Stimulated activated naive CD8-positive, alpha-beta T cell treated with anti-CD3 and anti-CD28 coated beads, Interleukin-15, amount 100 ng/mL, for 72 hours (primary cell): ENCODE measurements at regions not wholly inside any gene's neighbourhood (a gene's known extent, or its start where the extent isn't known, plus 50 kb on each side); places are given as distances from the start of the nearest gene placed in this dataset.

Source experiments
- ATAC-seq: fragments of 150-1000 bp; cut with Tn5 transposase; 2 replicates; pipeline ENCODE4 v1.10.0; 2021; ENCODE audit warnings: mild to moderate bottlenecking, moderate library complexity
- DNase-seq, 2 donors: peaks; one replicate each; pipeline ENCODE4 v3.0.0; 2021 to 2022
- H3K27ac Mint-ChIP-seq, 2 donors: one replicate each; pipeline ENCODE4 v1.8.0; 2022; ENCODE audit warnings: mild to moderate bottlenecking in 2 of 2, mixed read lengths in 2 of 2, moderate library complexity in 2 of 2
- H3K27me3 Mint-ChIP-seq: one replicate; pipeline ENCODE4 v1.8.0; 2022; ENCODE audit warnings: mixed read lengths
- H3K4me1 Mint-ChIP-seq: one replicate; pipeline ENCODE4 v1.8.0; 2022; ENCODE audit warnings: mild to moderate bottlenecking, mixed read lengths
- H3K4me3 Mint-ChIP-seq, 2 donors: one replicate each; pipeline ENCODE4 v1.8.0; 2022; ENCODE audit warnings: mild to moderate bottlenecking in 2 of 2, mixed read lengths in 2 of 2, moderate library complexity in 1 of 2
- H3K9me3 Mint-ChIP-seq, 2 donors: one replicate each; pipeline ENCODE4 v1.8.0; 2022; ENCODE audit warnings: mixed read lengths in 2 of 2

DNA sequence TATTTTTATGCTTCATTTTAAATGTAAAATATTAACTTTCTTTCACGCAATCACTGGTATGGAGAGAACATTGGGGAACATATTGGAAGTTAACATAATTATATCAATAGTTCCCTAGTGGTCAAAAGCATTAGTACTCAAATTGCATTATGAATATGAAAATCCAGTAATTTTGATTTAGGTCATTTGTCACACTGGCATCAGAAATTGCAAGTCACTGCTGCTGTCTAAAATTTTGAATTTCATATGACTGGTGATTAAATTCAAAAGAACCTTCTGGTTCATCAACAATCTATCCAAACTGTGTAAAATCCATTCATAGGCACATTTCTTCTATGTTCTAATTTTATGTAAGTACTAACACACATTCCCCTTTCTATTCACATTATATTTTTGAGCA, 2235.7 kb upstream of the PCDH20 start:
- DNase-seq, result no peak
- no peak overlapping the region for H3K27ac Mint-ChIP-seq
- ATAC-seq, result no peak
- no peaks in the 10 kb centered on the region for H3K4me1 Mint-ChIP-seq
- H3K27me3 Mint-ChIP-seq, result no peaks in the 10 kb centered on the region
- no peak overlapping the region for H3K4me3 Mint-ChIP-seq
- H3K9me3 Mint-ChIP-seq, result peaks cover 17 to 21% of the 10 kb centered on the region in 2 donors

DNA sequence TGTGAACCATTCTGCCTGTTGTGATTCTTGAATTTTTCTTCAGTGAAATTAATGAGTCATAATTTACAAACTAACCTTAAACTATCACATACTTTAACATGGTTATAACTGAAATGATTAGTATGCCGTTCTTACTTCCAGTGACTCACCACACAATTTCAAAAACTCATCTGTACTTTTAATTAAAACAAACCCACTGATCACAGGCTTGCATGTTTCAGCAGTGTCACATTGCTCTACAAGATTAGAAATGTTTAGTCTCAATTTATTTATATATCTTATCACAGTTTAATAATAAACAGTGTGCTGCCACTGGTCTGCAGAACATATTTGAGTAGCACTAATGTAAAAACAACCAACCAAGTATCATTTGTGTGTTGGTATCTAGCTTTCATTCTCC, 2227.9 kb upstream of the PCDH20 start:
- DNase-seq (no peak), ATAC-seq (no peak)
- no peak overlapping the region for H3K4me3 Mint-ChIP-seq
- no peaks in the 10 kb centered on the region for H3K27me3 Mint-ChIP-seq
- no peaks in the 10 kb centered on the region for H3K9me3 Mint-ChIP-seq
- H3K4me1 Mint-ChIP-seq, result no peaks in the 10 kb centered on the region
- H3K27ac Mint-ChIP-seq, result no peak overlapping the region

DNA sequence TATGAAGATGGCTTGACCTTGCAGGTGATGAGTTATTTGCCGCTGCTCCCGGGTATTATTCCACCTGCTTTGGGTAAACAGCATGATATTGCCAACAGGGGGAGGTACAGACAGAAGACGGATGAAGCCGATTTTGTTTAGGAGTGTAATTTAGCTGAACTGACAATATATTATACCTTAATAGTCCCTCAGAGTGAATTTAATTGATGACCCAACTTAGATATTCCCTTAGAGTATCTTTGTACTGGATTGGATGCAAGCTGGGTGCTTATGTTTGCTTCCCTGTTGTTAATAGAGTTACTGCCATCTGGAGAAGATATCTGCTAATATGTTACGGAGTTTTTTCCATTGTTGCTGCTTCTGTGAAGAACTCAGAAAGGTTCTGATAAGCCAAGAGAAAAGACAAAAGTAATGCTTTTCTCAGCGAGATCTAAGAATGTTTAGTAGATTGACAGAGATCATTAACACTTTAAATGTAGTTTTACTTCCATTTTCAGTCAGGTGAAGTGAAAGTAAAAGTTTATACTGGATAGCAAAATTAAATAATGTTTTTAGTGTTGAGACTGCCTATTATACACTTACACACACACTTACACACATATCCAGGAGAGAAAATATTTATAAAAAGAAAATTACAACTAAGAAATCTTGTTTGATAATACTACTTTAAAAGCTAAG, 2220.8 kb upstream of the PCDH20 start:
- peaks cover 5% of the 10 kb centered on the region for H3K4me1 Mint-ChIP-seq
- H3K27ac Mint-ChIP-seq, result peak overlapping the region in 1 of 2 donors; percentile 69
- no peaks in the 10 kb centered on the region for H3K27me3 Mint-ChIP-seq
- peak overlapping the region; percentile 64 to 77 for H3K4me3 Mint-ChIP-seq
- ATAC-seq, result no peak
- no peaks in the 10 kb centered on the region for H3K9me3 Mint-ChIP-seq
- no peak for DNase-seq

DNA sequence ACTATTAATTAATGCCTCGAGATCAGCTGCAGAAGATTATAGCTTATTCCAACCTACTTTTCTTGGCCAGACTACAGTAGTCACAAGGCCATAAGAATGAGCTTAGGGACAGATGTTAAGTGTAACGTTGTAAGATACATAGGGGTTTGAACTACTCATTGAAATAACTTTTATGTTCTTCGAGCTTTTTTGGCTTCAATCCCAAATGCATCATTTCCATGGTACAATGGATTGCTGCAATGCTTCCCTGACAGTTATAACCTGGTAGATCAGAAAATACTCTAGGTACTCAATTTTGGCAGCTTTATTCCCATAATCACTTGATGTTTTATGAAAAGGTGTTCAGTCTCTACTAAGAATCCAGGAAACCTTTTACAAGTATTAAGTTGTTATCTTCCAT, 2216.7 kb upstream of the PCDH20 start:
- Mint-ChIP-seq H3K27ac (no peak overlapping the region), H3K27me3 (no peaks in the 10 kb centered on the region), H3K9me3 (no peaks in the 10 kb centered on the region), H3K4me3 (no peak overlapping the region), H3K4me1 (peaks cover 5% of the 10 kb centered on the region)
- DNase-seq (no peak), ATAC-seq (no peak)

DNA sequence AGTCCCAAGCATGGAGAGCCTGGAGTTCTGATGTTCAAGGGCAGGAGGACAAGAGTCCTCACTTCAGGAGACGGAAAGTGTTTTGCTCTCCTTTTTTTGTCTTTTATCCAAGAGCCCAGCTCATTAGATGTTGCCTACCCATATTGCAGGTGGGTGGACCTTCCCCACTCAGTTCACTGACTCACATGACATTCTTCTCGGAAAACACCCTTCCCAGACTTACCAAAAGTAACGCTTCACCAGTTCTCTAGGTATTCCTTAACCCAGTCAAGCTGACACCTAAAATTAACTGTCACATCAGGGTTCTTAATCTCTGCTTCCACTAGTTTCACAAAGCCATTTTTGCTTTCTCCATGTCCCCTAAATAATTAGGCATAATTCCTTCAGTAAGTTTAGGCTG, 2215.4 kb upstream of the PCDH20 start:
- DNase-seq, result no peak
- no peaks in the 10 kb centered on the region for H3K9me3 Mint-ChIP-seq
- ATAC-seq, result no peak
- no peak overlapping the region for H3K27ac Mint-ChIP-seq
- H3K4me1 Mint-ChIP-seq, result no peaks in the 10 kb centered on the region
- no peak overlapping the region for H3K4me3 Mint-ChIP-seq
- H3K27me3 Mint-ChIP-seq, result no peaks in the 10 kb centered on the region

DNA sequence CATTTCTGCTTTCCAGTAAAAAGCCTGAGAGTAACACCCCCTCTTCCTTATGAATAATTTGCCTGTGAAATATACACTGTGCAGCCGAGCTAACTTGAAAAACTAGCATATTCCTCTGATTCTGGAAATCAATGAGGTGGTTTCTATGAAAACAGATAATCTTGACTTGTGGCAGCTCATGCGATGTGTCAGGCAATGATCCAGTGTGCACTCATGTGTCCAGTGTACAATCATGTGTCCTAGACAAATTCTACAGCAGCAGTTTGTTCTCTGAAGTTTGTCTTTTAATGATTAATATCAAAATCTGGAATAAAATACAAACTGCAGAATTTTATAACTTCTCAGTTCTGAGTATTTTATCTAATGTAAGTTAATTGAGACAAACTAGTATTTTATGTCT, 2213.9 kb upstream of the PCDH20 start:
- Mint-ChIP-seq H3K4me1 (no peaks in the 10 kb centered on the region), H3K9me3 (no peaks in the 10 kb centered on the region), H3K4me3 (no peak overlapping the region)

DNA sequence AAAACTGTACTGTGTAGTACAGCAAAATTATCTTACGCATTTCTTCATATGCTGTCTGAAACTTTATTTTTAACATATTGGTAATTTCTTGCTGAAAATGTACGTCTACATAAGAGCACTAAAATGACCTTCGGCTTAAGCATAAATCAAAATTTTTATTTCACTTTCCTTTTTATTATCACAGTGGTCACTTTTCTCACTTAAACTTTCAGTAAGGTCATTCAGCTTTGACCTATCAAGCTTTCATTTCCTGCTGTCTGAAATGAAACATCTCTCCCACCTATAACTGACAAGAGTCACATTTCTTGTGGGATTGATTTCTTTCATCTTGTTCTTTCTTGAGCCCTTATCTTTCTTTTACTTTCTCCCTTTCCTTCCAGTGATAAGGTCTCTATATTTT, 2212.7 kb upstream of the PCDH20 start:
- H3K9me3 Mint-ChIP-seq, result no peaks in the 10 kb centered on the region
- DNase-seq (no peak), ATAC-seq (no peak)
- H3K27ac Mint-ChIP-seq, result no peak overlapping the region
- H3K4me3 Mint-ChIP-seq, result no peak overlapping the region
- no peaks in the 10 kb centered on the region for H3K27me3 Mint-ChIP-seq
- H3K4me1 Mint-ChIP-seq, result no peaks in the 10 kb centered on the region

More for the DNA sequence above, 2213.9 kb upstream of the PCDH20 start:
- no peaks in the 10 kb centered on the region for H3K27me3 Mint-ChIP-seq
- H3K27ac Mint-ChIP-seq, result no peak overlapping the region
- DNase-seq, result no peak
- ATAC-seq, result no peak

DNA sequence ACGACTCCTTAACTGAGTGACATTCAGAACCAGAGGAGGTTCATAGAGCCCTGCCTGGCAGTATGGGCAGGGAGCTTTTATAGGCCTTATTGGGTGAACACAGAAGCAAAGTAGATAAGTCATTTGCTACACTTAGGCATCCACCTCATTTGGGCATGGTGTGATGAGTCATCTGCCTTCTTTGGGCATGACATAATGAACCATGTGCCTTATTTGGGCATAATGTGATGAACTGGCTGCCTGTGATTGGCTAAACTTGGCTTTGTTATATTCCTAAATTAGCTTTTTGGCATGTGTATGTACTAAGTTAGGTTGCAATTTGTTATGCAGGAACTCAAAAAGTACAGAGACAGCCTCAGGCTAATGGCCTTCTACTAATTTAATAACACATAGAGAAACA, 2210.2 kb upstream of the PCDH20 start:
- ATAC-seq, result no peak
- Mint-ChIP-seq H3K4me3 (no peak overlapping the region), H3K27ac (no peak overlapping the region), H3K9me3 (peaks cover 0 to 9% of the 10 kb centered on the region in 2 donors), H3K27me3 (no peaks in the 10 kb centered on the region), H3K4me1 (no peaks in the 10 kb centered on the region)
- DNase-seq, result no peak

DNA sequence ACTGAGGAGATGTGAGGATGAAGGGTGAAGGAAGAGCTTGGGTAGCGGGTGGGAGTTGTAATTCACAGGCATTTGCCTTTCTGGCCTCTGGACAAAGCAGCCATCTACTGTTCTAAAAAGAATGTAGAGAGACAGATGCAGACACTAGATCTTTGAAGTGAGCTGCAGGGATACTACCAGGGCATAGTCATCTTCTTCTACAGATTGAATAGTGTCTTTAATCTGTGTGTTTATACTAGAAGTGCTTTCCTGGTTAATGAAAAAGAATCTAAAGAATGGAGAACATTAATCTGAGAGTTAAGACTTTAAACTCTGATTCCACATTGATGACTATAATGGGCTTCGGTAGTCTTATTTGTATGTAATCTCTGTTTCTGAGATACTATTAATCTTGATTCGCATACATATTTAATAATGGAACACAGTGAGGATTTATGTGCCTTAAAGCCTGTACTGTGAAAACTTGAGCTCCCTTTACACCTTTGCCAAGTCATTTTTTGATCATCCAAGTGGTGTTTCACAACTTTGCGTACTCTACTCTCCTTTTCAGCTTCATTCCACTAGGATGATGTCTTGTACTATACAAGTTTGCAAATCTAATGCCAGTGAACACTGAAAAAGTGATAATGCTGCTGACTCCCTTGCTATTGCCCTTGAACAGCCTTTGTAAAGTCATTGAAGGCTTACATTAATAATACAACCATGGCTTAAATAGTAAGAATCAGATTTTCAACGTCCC, 2199.4 kb upstream of the PCDH20 start:
- ATAC-seq (no peak), DNase-seq (no peak)
- Mint-ChIP-seq H3K27me3 (no peaks in the 10 kb centered on the region), H3K4me3 (no peak overlapping the region), H3K9me3 (peaks cover 9 to 10% of the 10 kb centered on the region in 2 donors), H3K4me1 (no peaks in the 10 kb centered on the region), H3K27ac (no peak overlapping the region)

DNA sequence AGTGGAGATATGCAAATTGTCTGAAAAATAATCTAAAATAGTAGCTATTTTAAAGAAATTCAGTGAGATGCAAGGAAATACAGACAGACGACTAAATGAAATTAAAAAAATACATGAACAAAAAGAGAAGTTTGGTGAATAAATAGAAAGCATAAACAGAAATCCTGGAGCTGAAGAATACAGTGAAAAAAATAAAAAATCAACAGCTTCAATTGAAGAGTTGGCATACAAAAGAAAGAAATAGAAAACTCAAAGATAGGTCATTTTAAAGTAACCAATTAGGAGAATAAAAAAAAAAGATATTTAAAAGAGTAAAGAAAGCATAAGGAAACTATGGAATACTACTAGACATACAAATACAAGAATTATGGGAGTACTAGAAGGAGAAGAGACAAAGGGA, 2191.5 kb upstream of the PCDH20 start:
- Mint-ChIP-seq H3K4me1 (no peaks in the 10 kb centered on the region), H3K4me3 (no peak overlapping the region), H3K27ac (no peak overlapping the region)

DNA sequence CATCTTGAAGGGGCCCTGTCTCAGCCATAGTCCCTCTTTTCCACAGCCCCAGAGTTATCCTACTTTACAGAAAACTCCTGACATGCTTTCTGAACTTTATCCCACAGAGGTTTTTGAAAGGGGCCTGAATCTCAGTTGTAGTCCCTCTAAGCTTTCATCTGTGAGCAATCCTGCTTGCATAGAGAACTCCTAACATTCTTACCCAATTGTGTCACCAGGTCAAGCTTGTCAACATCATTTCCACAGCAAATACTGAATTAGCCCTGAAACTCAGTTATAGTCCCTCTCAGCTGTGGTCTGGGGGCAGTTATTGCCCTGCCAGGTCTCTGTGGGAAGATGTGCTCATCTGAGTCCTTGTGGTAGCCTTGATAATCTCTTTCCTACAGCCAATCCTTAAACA, 2190.3 kb upstream of the PCDH20 start:
- no peaks in the 10 kb centered on the region for H3K4me1 Mint-ChIP-seq
- DNase-seq (no peak), ATAC-seq (no peak)
- H3K9me3 Mint-ChIP-seq, result peaks cover 4 to 47% of the 10 kb centered on the region in 2 donors
- H3K27me3 Mint-ChIP-seq, result no peaks in the 10 kb centered on the region
- H3K4me3 Mint-ChIP-seq, result no peak overlapping the region
- H3K27ac Mint-ChIP-seq, result no peak overlapping the region

More for the DNA sequence above, 2191.5 kb upstream of the PCDH20 start:
- DNase-seq, result no peak
- H3K9me3 Mint-ChIP-seq, result peaks cover 4 to 46% of the 10 kb centered on the region in 2 donors
- ATAC-seq, result no peak
- no peaks in the 10 kb centered on the region for H3K27me3 Mint-ChIP-seq

DNA sequence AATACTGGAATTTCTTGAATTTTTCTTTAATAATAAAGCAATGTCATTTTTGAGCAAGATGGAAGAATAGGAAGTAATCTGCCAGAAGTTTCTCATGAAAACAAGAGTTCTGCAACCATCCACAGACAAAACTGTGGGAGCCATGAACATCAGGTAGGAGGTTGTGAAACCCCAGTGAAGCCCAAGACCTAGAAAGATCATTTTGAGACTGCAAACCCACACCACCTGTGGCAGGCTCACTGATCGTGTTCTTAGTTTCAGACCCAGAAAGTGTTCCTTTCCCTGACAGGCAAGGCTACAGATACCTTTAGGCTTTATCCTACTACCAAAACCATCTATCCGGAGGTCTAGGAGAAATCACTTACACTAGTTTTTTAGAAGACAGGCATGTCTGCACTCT, 2189.8 kb upstream of the PCDH20 start:
- Mint-ChIP-seq H3K27me3 (no peaks in the 10 kb centered on the region), H3K4me1 (no peaks in the 10 kb centered on the region), H3K4me3 (no peak overlapping the region), H3K27ac (no peak overlapping the region), H3K9me3 (peaks cover 0 to 46% of the 10 kb centered on the region in 2 donors)
- ATAC-seq (no peak), DNase-seq (no peak)

DNA sequence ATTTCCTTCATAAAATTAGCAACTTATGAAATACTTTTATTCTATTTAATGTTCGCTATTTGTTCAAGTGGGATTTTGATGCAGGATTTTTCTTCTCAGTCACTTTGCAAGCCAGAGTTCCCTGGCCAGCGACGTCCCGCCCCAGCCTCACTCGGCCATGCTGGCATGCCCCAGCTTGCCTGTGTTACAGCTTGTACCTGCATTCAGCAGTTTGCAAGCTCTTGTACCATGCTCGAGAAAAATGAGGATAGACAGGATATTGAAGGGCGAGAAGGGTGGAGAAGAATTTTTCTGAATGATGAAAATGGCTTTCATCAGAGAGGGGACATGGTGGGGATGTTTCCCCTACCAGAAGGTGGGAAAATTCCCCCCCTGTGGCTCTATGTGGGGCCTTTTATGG, 2180.2 kb upstream of the PCDH20 start:
- no peaks in the 10 kb centered on the region for H3K27me3 Mint-ChIP-seq
- no peaks in the 10 kb centered on the region for H3K4me1 Mint-ChIP-seq
- no peak overlapping the region for H3K4me3 Mint-ChIP-seq
- no peaks in the 10 kb centered on the region for H3K9me3 Mint-ChIP-seq
- ATAC-seq (no peak), DNase-seq (no peak)
- no peak overlapping the region for H3K27ac Mint-ChIP-seq

DNA sequence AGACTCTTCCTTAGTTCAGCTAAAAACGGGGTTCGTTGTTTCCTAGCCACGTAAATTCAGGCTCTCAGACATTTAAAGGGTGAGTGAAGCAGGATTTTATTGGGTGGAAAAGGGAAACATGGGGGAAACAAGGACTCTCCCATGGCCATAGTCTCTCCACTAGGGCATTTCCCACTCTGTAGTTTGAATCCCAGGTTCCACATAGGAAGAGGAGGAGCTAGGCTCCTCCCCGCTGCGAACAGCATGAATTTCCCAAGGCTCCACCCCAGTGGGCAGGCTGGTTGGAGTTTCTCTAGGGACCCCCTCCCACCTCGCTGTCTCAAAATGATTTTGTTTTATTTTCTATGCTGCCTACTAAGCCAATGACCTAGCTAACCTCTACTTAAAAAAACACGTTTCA, 2170.8 kb upstream of the PCDH20 start:
- Mint-ChIP-seq H3K4me1 (no peaks in the 10 kb centered on the region), H3K27me3 (no peaks in the 10 kb centered on the region), H3K9me3 (peaks cover 5 to 11% of the 10 kb centered on the region in 2 donors), H3K27ac (no peak overlapping the region), H3K4me3 (no peak overlapping the region)
- DNase-seq, result no peak
- ATAC-seq, result no peak

DNA sequence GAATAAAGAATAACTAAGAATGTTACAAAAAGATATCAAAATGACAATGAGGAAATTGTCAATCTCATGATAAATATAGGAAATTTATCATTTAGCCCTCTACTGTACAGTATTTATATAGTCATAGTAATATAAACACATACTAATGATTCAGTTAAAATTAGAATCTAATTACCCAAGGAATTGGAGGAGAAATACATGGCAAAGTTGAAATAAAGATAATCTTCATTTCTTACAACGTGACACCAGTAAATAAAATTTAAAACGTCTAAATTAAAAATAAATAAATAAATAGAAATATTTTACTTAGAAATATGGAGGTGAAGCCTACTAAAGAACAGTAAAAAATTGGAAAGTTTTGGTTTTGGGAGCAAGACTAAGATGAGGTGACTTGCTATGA, 2163.1 kb upstream of the PCDH20 start:
- no peak for ATAC-seq
- Mint-ChIP-seq H3K4me1 (no peaks in the 10 kb centered on the region), H3K27me3 (no peaks in the 10 kb centered on the region), H3K27ac (no peak overlapping the region), H3K4me3 (no peak overlapping the region), H3K9me3 (peaks cover 7 to 36% of the 10 kb centered on the region in 2 donors)
- DNase-seq, result no peak

DNA sequence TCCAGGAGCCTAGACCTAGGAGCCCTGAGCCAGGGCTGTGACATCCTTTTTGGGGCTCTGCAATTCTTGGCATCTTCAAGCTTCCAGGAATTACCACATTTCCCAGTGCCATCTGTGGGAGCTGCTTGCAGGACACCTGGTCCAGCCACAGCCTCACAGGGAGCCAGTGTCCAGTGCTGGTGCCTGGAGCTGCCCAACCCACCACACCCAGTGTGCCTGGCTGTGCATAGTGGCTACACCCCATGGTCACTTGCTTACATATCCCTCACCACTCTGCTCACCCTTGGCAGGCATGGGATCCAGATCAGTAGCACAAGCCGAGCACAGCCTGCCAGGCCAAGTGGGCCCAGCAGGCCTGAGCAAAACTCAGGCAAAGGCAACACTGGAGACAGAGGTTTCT, 2151.4 kb upstream of the PCDH20 start:
- Mint-ChIP-seq H3K27ac (no peak overlapping the region), H3K4me3 (no peak overlapping the region), H3K4me1 (no peaks in the 10 kb centered on the region), H3K27me3 (no peaks in the 10 kb centered on the region), H3K9me3 (peaks cover 8 to 10% of the 10 kb centered on the region in 2 donors)
- DNase-seq (no peak), ATAC-seq (no peak)

DNA sequence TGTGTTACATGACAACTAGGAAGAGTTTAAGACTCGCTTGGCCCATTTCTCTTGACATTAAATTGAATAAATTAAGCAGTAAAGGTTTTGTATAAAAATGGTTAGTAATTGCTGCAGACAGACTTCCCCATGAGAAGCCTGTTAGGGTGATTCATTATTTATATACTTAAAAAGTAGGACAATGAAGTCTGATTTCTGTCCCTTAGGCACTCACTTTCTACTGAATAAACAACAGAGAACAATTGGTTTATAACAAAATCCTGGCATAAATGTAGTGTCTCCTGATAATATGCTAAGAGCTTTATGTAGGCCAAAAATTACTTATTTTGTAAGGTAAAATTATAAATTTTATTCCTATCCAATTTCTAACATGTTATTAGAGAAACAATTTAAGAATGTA, 2138.5 kb upstream of the PCDH20 start:
- Mint-ChIP-seq H3K27me3 (no peaks in the 10 kb centered on the region), H3K4me1 (no peaks in the 10 kb centered on the region), H3K27ac (no peak overlapping the region), H3K4me3 (no peak overlapping the region), H3K9me3 (peaks cover 0 to 8% of the 10 kb centered on the region in 2 donors)
- no peak for DNase-seq
- no peak for ATAC-seq
